ENCODE measurements at regions not wholly inside any gene's neighbourhood (a gene's known extent, or its start where the extent isn't known, plus 50 kb on each side); places are given as distances from the start of the nearest gene placed in this dataset.

DNA sequence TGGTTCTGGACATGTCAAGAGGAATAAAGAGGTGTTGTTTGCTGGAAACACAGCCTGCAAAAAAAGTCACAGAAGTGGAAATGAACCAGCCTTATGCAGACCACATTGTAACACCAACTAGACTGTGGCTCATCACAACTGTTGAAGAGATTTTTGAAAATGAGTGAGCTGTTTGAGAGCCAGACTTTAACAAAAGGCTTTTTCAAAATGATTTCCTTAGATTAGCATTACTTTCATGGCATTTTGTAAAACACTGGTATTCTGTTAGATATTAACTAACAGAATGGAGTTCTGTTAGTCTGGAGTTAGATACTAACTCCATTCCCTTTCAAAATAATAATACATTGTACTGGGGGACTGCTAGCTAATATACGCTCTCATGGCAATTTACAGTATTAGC, 60.6 kb upstream of the GABRA2 start:
- Histone ChIP-seq H2BK120ac (ENCODE audit: low read depth, low read length, poor library complexity, severe bottlenecking) (no peak overlapping the region), H2AK5ac (ENCODE audit: insufficient read length, low read length) (no peak overlapping the region), H3K9ac (ENCODE audit: extremely low read depth, insufficient read length, low read length) (no peak overlapping the region), H3K18ac (ENCODE audit: insufficient read length, low read depth, low read length) (no peak overlapping the region), H3K27ac (ENCODE audit: insufficient read length, low read depth, low read length) (no peak overlapping the region), H3K79me1 (ENCODE audit: insufficient read depth, low read depth, low read length, poor library complexity, severe bottlenecking) (no peaks in the 10 kb centered on the region), H3K4me2 (ENCODE audit: insufficient read depth, insufficient read length, low read length) (no peak overlapping the region), H3T11ph (ENCODE audit: low read length) (no peak overlapping the region), H4K5ac (ENCODE audit: insufficient read length, low read depth, low read length) (no peak overlapping the region), H3K56ac (ENCODE audit: insufficient read length, low read depth, low read length) (no peak overlapping the region), H3K27me3 (ENCODE audit: insufficient read depth, low read length) (no peaks in the 10 kb centered on the region), H3K4ac (ENCODE audit: low read depth, low read length) (no peak overlapping the region), H3K23ac (ENCODE audit: insufficient read length, low read depth, low read length) (no peak overlapping the region), H3K9me3 (ENCODE audit: control insufficient read depth, low read depth, low read length) (no peaks in the 10 kb centered on the region), H2BK12ac (ENCODE audit: insufficient read length, low read depth, low read length) (no peak overlapping the region), H3K23me2 (ENCODE audit: insufficient read length, low read depth, low read length, poor library complexity, severe bottlenecking) (no peaks in the 10 kb centered on the region), H3K79me2 (ENCODE audit: insufficient read depth, low read length) (no peaks in the 10 kb centered on the region), H2BK5ac (ENCODE audit: insufficient read length, low read length) (no peak overlapping the region), H4K20me1 (ENCODE audit: control insufficient read depth, insufficient read depth, insufficient read length) (no peaks in the 10 kb centered on the region), H3K4me1 (ENCODE audit: insufficient read depth, low read length) (no peaks in the 10 kb centered on the region), H2AFZ (ENCODE audit: low read length) (no peak overlapping the region), H2BK15ac (ENCODE audit: low read depth, low read length) (no peak overlapping the region), H4K8ac (replicated peaks; ENCODE audit: insufficient read length, low read depth, low read length) (no peak overlapping the region), H4K91ac (ENCODE audit: insufficient read length, low read depth, low read length) (no peak overlapping the region), H2BK20ac (ENCODE audit: low read depth, low read length, poor library complexity, severe bottlenecking) (no peak overlapping the region), H3K14ac (ENCODE audit: insufficient read depth, low read length) (no peak overlapping the region)
- Mint-ChIP-seq H3K36me3 (ENCODE audit: insufficient read depth in 1 of 3, low read depth in 3 of 3) (no peaks in the 10 kb centered on the region), H3K27me3 (ENCODE audit: low read depth) (no peaks in the 10 kb centered on the region), H3K4me3 (no peak overlapping the region), H3K9me3 (no peaks in the 10 kb centered on the region), H3K4me1 (no peaks in the 10 kb centered on the region), H3K27ac (no peak overlapping the region)
- WGBS (ENCODE audit: extremely low coverage, insufficient read length, low lambda C conversion rate), result no CpG with 5 or more reads among the region's 1 CpG
- DNase-seq, result no peak
- TF ChIP-seq, protein P1, sequence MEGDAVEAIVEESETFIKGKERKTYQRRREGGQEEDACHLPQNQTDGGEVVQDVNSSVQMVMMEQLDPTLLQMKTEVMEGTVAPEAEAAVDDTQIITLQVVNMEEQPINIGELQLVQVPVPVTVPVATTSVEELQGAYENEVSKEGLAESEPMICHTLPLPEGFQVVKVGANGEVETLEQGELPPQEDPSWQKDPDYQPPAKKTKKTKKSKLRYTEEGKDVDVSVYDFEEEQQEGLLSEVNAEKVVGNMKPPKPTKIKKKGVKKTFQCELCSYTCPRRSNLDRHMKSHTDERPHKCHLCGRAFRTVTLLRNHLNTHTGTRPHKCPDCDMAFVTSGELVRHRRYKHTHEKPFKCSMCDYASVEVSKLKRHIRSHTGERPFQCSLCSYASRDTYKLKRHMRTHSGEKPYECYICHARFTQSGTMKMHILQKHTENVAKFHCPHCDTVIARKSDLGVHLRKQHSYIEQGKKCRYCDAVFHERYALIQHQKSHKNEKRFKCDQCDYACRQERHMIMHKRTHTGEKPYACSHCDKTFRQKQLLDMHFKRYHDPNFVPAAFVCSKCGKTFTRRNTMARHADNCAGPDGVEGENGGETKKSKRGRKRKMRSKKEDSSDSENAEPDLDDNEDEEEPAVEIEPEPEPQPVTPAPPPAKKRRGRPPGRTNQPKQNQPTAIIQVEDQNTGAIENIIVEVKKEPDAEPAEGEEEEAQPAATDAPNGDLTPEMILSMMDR (conservative IDR thresholded peaks at IDR 0.05), result no peak
